ENCODE measurements at regions not wholly inside any gene's neighbourhood (a gene's known extent, or its start where the extent isn't known, plus 50 kb on each side); places are given as distances from the start of the nearest gene placed in this dataset.

DNA sequence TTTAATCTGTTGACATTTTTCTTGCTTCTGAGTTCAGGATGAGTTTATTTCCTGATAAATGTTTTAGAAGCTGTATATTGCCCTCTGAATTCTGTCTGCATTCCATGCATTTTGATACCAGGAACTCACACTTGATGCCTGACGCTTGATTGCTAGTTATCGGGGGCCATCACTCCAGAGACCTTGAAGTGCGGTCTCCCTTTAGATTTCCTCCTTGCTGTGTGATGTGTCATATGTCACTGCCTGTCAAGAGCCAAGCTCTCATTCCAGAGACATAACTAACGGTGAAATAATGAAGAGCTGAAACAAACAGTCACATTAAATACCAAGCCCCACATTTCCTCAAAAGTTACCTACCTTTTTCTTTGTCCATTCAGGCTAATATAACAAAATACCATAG is 155.5 kb downstream of the TNFSF13B start:
- TF ChIP-seq, protein P1, sequence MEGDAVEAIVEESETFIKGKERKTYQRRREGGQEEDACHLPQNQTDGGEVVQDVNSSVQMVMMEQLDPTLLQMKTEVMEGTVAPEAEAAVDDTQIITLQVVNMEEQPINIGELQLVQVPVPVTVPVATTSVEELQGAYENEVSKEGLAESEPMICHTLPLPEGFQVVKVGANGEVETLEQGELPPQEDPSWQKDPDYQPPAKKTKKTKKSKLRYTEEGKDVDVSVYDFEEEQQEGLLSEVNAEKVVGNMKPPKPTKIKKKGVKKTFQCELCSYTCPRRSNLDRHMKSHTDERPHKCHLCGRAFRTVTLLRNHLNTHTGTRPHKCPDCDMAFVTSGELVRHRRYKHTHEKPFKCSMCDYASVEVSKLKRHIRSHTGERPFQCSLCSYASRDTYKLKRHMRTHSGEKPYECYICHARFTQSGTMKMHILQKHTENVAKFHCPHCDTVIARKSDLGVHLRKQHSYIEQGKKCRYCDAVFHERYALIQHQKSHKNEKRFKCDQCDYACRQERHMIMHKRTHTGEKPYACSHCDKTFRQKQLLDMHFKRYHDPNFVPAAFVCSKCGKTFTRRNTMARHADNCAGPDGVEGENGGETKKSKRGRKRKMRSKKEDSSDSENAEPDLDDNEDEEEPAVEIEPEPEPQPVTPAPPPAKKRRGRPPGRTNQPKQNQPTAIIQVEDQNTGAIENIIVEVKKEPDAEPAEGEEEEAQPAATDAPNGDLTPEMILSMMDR (IDR thresholded peaks at IDR 0.05) = no peak
- TF ChIP-seq POLR2A (IDR thresholded peaks at IDR 0.05) = no peak

Data from heart left ventricle (tissue), 13 donors.